ENCODE measurements at regions not wholly inside any gene's neighbourhood (a gene's known extent, or its start where the extent isn't known, plus 50 kb on each side); places are given as distances from the start of the nearest gene placed in this dataset.
"Not testable (repeated sequence)": the region's sequence is repeated elsewhere in the genome, so short reads cannot be mapped to it uniquely, and the experiment has no call there.

DNA sequence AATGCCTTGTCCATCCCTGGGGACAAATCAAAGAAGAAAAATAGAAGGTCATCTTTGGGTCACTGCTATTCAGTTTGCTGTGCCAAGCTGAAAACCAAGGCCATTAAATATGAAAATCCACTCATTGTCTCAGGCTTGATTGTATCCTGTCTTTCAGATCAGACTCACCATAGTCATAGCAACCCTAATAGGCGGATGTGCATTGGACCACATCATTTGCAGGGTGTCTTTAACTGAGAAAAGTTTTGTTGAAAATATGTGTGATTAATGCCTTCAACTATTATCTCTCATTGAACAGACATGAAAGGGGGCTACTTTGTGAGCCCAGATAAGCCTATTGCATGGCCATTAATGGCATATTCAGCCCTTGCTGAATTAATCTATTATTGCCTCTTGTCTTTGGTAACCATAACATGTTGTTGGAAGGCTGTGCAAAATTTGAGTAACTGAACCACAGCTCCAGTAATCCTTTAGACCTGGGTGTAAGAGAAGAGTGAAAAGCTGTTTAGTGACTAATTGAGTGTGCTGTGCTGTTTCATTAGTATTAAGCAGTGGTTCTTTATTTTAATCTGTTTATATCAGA, 453.6 kb upstream of the EPHA5 start:
- no peak for DNase-seq
- Histone ChIP-seq H3K27me3 (no peaks in the 10 kb centered on the region), H3K36me3 (no peaks in the 10 kb centered on the region), H3K4me1 (ENCODE audit: insufficient read depth) (no peaks in the 10 kb centered on the region), H3K27ac (no peak overlapping the region), H3K9me3 (no peaks in the 10 kb centered on the region), H3K4me3 (no peak overlapping the region)
- intact Hi-C loops (cut with DNase I): no loop called here
- 87 to 89% (median 89%) methylated on average over 1 of the region's 1 CpG for WGBS, 3 donors
- TF ChIP-seq EP300 (IDR thresholded peaks at IDR 0.05): no peak
- no peak for TF ChIP-seq POLR2A (IDR thresholded peaks at IDR 0.05)
- TF ChIP-seq, protein P1, sequence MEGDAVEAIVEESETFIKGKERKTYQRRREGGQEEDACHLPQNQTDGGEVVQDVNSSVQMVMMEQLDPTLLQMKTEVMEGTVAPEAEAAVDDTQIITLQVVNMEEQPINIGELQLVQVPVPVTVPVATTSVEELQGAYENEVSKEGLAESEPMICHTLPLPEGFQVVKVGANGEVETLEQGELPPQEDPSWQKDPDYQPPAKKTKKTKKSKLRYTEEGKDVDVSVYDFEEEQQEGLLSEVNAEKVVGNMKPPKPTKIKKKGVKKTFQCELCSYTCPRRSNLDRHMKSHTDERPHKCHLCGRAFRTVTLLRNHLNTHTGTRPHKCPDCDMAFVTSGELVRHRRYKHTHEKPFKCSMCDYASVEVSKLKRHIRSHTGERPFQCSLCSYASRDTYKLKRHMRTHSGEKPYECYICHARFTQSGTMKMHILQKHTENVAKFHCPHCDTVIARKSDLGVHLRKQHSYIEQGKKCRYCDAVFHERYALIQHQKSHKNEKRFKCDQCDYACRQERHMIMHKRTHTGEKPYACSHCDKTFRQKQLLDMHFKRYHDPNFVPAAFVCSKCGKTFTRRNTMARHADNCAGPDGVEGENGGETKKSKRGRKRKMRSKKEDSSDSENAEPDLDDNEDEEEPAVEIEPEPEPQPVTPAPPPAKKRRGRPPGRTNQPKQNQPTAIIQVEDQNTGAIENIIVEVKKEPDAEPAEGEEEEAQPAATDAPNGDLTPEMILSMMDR (IDR thresholded peaks at IDR 0.05): no peak

DNA sequence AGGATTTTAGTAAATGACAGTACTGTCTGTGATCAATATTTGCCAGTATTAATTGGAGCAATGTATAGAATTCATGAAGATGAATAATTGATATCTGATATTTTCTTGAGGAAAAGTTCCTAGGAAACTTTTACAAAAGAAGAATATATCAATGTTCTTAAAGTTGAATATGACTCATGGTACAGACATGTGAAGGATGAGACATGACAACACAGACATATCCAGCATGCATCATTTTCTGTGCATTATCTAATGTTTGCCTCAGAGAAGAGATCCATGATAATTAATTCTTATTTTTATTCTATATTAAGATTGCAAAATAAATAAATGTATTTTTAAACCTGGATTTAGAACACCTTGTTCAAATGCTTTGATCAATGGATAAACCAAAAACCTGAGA, 452.9 kb upstream of the EPHA5 start:
- H3K4me1 ChIP-seq (ENCODE audit: insufficient read depth): no peaks in the 10 kb centered on the region
- H3K36me3 ChIP-seq: no peaks in the 10 kb centered on the region
- no peak overlapping the region for H3K4me3 ChIP-seq
- H3K9me3 ChIP-seq: no peaks in the 10 kb centered on the region
- no peaks in the 10 kb centered on the region for H3K27me3 ChIP-seq
- no peak for DNase-seq
- intact Hi-C loops (cut with DNase I): no loop called here
- H3K27ac ChIP-seq: no peak overlapping the region
- TF ChIP-seq EP300 (IDR thresholded peaks at IDR 0.05) (no peak), POLR2A (IDR thresholded peaks at IDR 0.05) (no peak)
- TF ChIP-seq, protein P1 (IDR thresholded peaks at IDR 0.05): no peak

DNA sequence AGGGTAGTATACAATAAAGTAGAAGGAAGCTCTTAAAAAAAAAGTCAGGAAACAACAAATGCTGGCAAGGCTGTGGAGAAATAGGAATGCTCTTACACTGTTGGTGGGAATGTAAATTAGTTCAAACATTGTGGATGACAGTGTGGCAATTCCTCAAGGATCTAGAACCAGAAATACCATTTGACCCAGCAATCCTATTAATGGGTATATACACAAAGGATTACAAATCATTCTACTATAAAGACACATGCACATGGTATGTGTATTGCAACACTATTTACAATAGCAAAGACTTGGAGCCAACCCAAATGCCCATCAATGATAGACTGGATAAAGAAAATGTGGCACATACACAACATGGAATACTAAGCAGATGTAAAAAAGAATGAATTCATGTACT, 444.9 kb upstream of the EPHA5 start:
- H3K27ac ChIP-seq; H3K4me1 ChIP-seq (ENCODE audit: insufficient read depth); intact Hi-C loops (cut with DNase I); H3K9me3 ChIP-seq; H3K27me3 ChIP-seq; H3K36me3 ChIP-seq; H3K4me3 ChIP-seq; DNase-seq: not testable (repeated sequence)

DNA sequence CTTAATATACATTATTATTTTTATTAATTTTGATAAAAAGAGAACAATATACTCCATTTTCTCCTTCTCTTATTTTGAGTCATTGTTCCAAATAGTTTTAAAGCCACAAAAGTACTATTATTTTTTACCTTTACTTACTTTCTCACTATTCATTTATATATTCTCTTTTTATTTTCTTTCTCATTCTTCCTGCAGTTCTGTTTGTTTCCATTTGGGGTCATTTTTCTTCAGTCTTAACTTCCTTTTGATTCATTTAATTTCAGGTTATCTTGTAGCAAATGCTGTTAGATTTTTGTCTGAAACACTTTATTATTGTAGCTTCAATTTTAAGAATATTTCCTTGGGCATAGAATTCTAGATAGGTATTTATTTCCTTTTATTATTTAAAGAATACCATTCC, 438.6 kb upstream of the EPHA5 start:
- no peaks in the 10 kb centered on the region for H3K27me3 ChIP-seq
- no peak overlapping the region for H3K4me3 ChIP-seq
- TF ChIP-seq, protein P1 (IDR thresholded peaks at IDR 0.05): no peak
- no peak for TF ChIP-seq EP300 (IDR thresholded peaks at IDR 0.05)
- no peak for TF ChIP-seq POLR2A (IDR thresholded peaks at IDR 0.05)

DNA sequence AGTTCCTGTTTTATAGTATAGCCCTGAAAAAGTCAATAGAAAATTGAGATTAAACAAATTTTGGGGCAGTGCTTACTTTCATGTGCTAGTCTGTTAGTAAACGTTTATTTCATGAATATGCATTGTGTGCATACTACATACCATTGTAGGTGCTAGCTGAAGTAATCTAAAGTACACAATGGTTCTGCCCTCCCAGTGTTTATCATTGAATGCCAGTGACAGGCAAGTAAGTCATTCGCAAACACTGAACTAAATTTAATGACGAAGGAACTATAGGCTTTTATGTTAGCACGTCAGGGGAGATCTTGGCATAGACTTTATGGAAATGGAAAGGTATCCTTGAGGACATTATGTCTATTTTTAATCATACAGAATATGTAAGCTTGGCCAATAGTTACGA, 426.9 kb upstream of the EPHA5 start:
- WGBS, 3 donors: 88 to 91% (median 89%) methylated on average over 5 of the region's 5 CpGs
- H3K36me3 ChIP-seq: no peaks in the 10 kb centered on the region
- no peak overlapping the region for H3K4me3 ChIP-seq
- intact Hi-C loops (cut with DNase I): no loop called here
- no peaks in the 10 kb centered on the region for H3K27me3 ChIP-seq
- DNase-seq: no peak
- H3K27ac ChIP-seq: no peak overlapping the region
- no peaks in the 10 kb centered on the region for H3K9me3 ChIP-seq
- H3K4me1 ChIP-seq (ENCODE audit: insufficient read depth): no peaks in the 10 kb centered on the region
- no peak for TF ChIP-seq POLR2A (IDR thresholded peaks at IDR 0.05)

More for the DNA sequence above, 438.6 kb upstream of the EPHA5 start:
- H3K27ac ChIP-seq: no peak overlapping the region
- H3K4me1 ChIP-seq (ENCODE audit: insufficient read depth): no peaks in the 10 kb centered on the region
- H3K36me3 ChIP-seq: no peaks in the 10 kb centered on the region
- no peaks in the 10 kb centered on the region for H3K9me3 ChIP-seq
- intact Hi-C loops (cut with DNase I): no loop called here
- DNase-seq: no peak

DNA sequence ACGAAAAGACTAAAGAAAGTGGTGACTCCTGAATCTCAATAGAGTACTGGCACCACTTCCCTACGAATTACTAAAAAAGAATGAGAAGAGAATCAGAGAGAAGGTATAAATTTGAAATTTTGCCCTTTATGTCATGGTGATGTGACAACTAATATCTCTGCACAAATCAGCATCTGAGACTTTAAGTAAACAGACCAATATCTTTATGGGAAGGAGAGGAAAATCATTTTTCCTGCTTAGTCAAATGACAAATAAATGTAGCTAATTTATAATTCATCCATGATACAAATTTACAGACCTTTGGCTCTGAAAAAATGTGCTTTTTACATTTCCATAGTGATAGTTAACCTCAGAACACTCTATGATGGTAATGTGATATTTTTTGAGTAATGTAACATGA, 424.8 kb upstream of the EPHA5 start:
- TF ChIP-seq EP300 (IDR thresholded peaks at IDR 0.05): no peak
- no peak for TF ChIP-seq POLR2A (IDR thresholded peaks at IDR 0.05)
- TF ChIP-seq, protein P1 (IDR thresholded peaks at IDR 0.05): no peak
- intact Hi-C loops (cut with DNase I): no loop called here
- DNase-seq: no peak
- Histone ChIP-seq H3K27me3 (no peaks in the 10 kb centered on the region), H3K27ac (no peak overlapping the region), H3K4me3 (no peak overlapping the region), H3K36me3 (no peaks in the 10 kb centered on the region), H3K4me1 (ENCODE audit: insufficient read depth) (no peaks in the 10 kb centered on the region), H3K9me3 (no peaks in the 10 kb centered on the region)
- 41 to 45% (median 44%) methylated on average over 2 of the region's 2 CpGs for WGBS, 3 donors

Data from ovary (tissue), 7 donors.